ENCODE measurements at regions not wholly inside any gene's neighbourhood (a gene's known extent, or its start where the extent isn't known, plus 50 kb on each side); places are given as distances from the start of the nearest gene placed in this dataset.
A peak's percentile ranks its signal among the peaks of the same experiment; 100 is the strongest.
"Not testable (repeated sequence)": the region's sequence is repeated elsewhere in the genome, so short reads cannot be mapped to it uniquely, and the experiment has no call there.

GRCh38 chr2:215836881-215837280 is 176.5 kb downstream of the MREG start:
- ATAC-seq (no peak), DNase-seq (no peak)
- intact Hi-C loops (cut with micrococcal nuclease), result no loop called here

DNA sequence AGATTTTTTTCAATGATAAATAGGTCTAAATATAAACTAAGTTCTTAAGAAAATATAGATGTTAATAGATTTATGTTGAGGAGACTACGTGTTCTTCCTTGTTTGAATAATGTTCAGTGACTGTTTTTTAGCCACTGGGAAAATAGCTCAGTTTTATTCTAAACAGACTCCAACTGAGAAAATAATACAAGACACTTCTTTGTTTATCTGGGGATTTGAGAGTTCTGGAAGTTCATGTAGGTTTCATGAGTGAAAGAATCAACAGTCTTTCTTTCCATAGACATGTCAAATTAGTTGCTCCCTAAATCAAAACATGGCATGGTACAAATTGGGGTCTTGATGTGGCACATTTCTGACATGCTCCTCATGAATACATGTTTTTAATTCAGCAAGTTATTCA is 177.7 kb downstream of the MREG start:
- intact Hi-C loops (cut with micrococcal nuclease), result no loop called here
- DNase-seq (no peak), ATAC-seq (no peak)

DNA sequence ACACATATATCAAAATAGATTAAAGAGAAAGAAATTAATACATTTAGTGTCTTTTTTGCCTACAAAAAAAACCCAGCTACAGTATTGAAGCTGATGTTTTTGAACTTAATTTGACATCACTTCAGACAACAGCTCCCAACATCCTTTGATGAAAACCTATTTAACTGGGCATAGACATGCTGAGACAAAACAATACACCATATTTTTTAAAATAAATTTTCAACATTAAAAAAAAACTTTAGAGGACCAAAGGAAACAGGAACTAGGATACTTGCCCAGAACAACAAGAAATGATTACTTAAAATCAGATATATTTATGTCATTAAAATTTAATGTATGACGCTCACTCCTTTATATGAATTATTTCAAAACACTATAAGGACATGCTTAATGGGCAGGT is 178.1 kb downstream of the MREG start:
- DNase-seq, result no peak
- intact Hi-C loops (cut with micrococcal nuclease), result no loop called here

DNA sequence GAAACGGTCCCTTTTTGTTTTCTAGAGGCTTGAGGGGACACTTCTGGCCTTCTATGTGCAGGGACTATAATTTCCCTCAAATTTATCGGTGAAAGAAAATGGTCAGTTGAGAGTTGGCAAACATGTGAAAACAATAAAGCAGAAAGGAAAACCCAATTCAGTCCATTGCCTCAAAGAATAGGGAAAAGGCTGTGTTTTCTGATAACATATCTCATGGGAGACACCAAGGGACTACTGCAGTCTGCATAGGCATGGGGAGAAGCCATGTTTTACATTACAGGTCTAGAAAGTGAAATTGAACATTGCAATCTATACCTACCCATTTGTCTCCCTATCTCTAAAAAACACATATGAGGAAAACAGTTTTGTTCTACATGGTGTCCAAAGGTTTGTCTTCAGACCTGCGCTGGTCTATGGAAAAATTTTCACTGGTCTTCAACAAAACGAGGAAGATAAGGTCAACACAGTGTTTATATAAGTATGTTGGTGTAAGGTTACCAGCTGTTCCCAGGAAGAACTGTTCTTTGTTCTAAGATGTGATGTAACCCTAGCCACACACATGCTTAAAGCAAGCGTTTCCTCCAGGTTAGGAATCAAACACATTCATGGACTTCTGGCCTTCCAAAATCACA is 179.7 kb downstream of the MREG start:
- intact Hi-C loops (cut with micrococcal nuclease), result no loop called here
- no peak for DNase-seq
- ATAC-seq, result no peak

More for the DNA sequence above, 178.1 kb downstream of the MREG start:
- ATAC-seq, result no peak

DNA sequence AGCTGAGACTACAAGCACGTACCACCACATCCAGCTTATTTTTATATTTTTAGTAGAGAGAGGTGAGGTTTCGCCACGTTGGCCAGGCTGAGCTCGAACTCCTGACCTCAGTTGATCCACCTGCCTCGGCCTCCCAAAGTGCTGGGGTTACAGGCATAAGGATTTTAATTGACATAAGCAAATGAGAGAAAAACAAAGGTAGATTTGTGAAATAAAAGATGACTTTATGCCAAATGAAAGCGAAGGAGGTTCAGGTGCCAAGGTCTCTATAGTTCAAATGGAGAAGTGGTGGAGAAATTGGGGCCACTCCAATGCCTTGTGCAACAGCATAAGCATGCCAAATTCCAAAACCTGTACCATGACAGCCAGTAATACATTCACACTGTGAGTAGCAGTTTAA is 180.6 kb downstream of the MREG start:
- DNase-seq (no peak), ATAC-seq (no peak)
- intact Hi-C loops (cut with micrococcal nuclease), result no loop called here

GRCh38 chr2:215831296-215831913 is 181.9 kb downstream of the MREG start:
- intact Hi-C loops (cut with micrococcal nuclease), result no loop called here
- DNase-seq (peak; percentile 51), ATAC-seq (peak; percentile 75)

GRCh38 chr2:215830304-215830703 is 183.0 kb downstream of the MREG start:
- ATAC-seq (peak; percentile 93), DNase-seq (no peak)
- intact Hi-C loops (cut with micrococcal nuclease), result no loop called here

DNA sequence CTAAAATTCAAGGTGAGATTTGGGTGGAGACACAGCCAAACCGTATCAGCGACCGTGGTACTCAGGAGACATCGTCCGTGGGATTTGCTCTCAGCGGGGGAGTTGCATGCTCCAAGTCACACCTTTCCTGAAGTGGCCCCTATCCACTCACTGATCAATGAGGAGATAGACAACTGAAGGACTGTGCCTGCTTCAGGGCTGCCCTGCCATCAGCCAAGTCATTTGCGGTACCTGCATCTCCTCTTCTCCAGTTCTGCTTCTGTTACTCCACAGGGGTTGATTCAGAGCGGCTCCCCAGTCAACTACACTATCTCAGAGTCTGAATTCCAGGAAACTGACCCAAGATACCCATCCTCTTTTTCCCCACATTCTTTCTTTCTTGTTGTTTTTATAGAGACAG is 184.1 kb downstream of the MREG start:
- ATAC-seq (no peak), DNase-seq (no peak)
- intact Hi-C loops (cut with micrococcal nuclease), result no loop called here

DNA sequence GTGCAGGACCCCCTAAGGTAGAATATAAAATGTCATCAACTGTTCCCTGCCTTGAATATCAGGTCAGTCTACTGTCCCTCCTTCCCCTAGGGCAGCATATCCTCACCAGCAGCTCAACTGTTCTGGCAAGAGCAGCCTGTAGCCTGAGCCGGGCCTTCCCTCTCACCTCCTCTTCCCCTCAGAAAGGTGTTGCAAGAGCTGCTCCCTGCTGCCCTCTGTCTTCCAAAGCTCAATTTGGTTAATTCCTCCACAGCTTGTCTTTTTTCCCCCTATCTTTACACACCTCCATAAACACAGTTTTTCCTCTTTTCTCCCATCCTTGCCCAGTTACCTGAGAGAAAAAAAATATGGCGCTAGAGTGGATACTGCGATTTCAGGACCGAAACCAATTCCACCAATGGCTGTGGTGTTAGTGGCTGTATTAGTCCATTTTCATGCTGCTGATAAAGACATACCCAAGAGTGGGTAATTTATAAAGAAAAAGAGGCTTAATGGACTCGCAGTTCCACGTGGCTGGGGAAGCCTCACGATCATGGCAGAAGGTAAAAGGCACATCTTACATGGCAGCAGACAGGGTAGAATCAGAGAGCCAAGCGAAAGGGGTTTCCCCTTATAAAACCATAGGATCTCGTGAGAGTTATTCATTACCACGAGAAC is 184.7 kb downstream of the MREG start:
- intact Hi-C loops (cut with micrococcal nuclease), result no loop called here
- ATAC-seq (no peak), DNase-seq (no peak)

DNA sequence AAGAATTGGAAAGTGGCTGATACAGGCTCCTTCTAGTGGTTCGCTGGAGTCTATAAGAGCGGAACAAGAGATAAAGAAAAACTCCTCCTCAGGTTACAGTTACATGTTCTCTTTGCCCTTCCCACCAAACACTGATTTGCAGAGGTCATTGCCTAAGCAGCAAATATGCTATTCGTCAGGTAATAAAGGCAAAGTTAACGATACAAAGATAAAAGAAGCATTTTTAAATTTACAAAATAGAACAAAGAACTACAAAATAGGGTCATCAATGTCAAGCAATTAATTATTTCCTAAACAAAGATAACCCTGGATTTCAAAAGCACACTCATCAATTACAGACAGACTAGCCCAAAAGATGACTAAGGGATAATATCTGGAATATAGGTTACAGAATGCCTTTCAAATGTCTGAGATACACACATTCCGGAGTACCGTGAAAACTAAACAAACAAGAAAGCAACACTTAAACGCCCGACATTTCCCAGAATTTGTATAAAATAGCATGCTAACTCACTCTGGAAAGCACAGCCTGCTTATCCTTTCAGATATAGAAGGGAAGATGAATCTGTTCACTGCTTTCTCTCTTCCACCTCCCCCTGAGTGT is 186.4 kb downstream of the MREG start:
- DNase-seq (no peak), ATAC-seq (no peak)
- intact Hi-C loops (cut with micrococcal nuclease), result no loop called here

- DNase-seq (no peak), ATAC-seq (no peak)
- intact Hi-C loops (cut with micrococcal nuclease), result no loop called here
Observed at GRCh38 chr2:215826376-215826775, 187.0 kb downstream of the MREG start.

- DNase-seq (no peak), ATAC-seq (no peak)
- intact Hi-C loops (cut with micrococcal nuclease), result no loop called here
Observed at GRCh38 chr2:215825707-215826106, 187.6 kb downstream of the MREG start.

DNA sequence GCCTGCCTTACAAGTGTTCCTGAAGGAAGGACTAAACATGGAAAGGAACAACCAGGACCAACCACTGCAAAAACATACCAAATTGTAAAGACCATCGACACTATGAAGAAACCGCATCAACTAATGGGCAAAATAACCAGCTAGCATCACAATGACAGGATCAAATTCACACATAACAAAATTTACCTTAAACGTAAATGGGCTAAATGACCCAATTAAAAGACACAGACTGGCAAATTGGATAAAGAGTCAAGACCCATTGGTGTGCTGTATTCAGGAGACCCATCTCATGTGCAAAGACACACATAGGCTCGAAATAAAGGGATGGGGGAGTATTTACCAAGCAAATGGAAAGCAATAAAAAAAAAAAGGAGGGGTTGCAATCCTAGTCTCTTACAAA is 192.1 kb downstream of the MREG start:
- DNase-seq; ATAC-seq; intact Hi-C loops (cut with micrococcal nuclease): not testable (repeated sequence)

GRCh38 chr2:215819713-215820112 is 193.6 kb downstream of the MREG start:
- intact Hi-C loops (cut with micrococcal nuclease); DNase-seq; ATAC-seq: not testable (repeated sequence)

GRCh38 chr2:215817046-215817445 is 196.3 kb downstream of the MREG start:
- no peak for ATAC-seq
- intact Hi-C loops (cut with micrococcal nuclease), result no loop called here
- no peak for DNase-seq

GRCh38 chr2:215816424-215816823 is 196.9 kb downstream of the MREG start:
- intact Hi-C loops (cut with micrococcal nuclease), result no loop called here
- no peak for ATAC-seq
- DNase-seq, result no peak

DNA sequence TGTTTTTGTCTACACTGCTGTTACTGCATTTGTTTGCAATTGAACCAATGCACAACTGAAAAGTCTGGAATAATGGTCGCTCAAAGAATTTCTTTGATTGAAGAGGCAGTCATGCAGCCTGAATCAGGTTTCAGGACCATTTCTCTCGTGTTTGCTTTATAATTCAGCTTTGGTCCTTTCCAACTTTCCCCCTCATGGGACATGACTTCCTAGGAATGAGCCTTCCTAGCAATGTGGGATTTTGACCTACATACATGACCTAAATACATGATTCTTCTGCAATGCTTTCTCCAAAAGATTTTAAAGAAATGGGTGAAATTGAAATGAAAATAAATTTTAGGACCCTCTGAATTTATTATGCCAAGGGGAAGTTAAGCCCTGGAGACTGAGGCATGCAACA is 197.4 kb downstream of the MREG start:
- intact Hi-C loops (cut with micrococcal nuclease), result no loop called here
- ATAC-seq (peak; percentile 58), DNase-seq (no peak)

GRCh38 chr2:215812966-215813365 is 200.4 kb downstream of the MREG start:
- intact Hi-C loops (cut with micrococcal nuclease), result no loop called here
- no peak for ATAC-seq

GRCh38 chr2:215811409-215812345 is 201.7 kb downstream of the MREG start:
- intact Hi-C loops (cut with micrococcal nuclease), result no loop called here
- DNase-seq (no peak), ATAC-seq (no peak)

More at GRCh38 chr2:215812966-215813365, 200.4 kb downstream of the MREG start:
- DNase-seq, result no peak
